HG02852 (cell line): ENCODE measurements at regions not wholly inside any gene's neighbourhood (a gene's known extent, or its start where the extent isn't known, plus 50 kb on each side); places are given as distances from the start of the nearest gene placed in this dataset.
"Not testable (repeated sequence)": the region's sequence is repeated elsewhere in the genome, so short reads cannot be mapped to it uniquely, and the experiment has no call there.

Experiments used
- ATAC-seq: cut with Tn5 transposase; IDR thresholded peaks from one replicate; pipeline ENCODE4 v1.9.1; 2021; ENCODE audit warnings: mild to moderate bottlenecking, moderate library complexity; ENCODE audit not compliant: unreplicated experiment

- ATAC-seq, result not testable (repeated sequence)
Observed at GRCh38 chr12:131469945-131470344, 240.9 kb upstream of the SFSWAP start.

GRCh38 chr12:131471271-131471905, 239.5 kb upstream of the SFSWAP start:
- no peak for ATAC-seq

- no peak for ATAC-seq
Observed at GRCh38 chr12:131471946-131472732, 238.8 kb upstream of the SFSWAP start.

GRCh38 chr12:131473261-131473660, 237.6 kb upstream of the SFSWAP start:
- no peak for ATAC-seq

GRCh38 chr12:131473741-131474709, 236.9 kb upstream of the SFSWAP start:
- no peak for ATAC-seq

- ATAC-seq, result not testable (repeated sequence)
Observed at GRCh38 chr12:131475012-131475411, 235.9 kb upstream of the SFSWAP start.

- ATAC-seq, result no peak
Observed at GRCh38 chr12:131477613-131478012, 233.3 kb upstream of the SFSWAP start.

- no peak for ATAC-seq
Observed at GRCh38 chr12:131478468-131478867, 232.4 kb upstream of the SFSWAP start.

- no peak for ATAC-seq
Observed at GRCh38 chr12:131482199-131482598, 228.7 kb upstream of the SFSWAP start.

- ATAC-seq, result no peak
Observed at GRCh38 chr12:131482686-131483085, 228.2 kb upstream of the SFSWAP start.

- no peak for ATAC-seq
Observed at GRCh38 chr12:131486451-131487230, 224.2 kb upstream of the SFSWAP start.

- ATAC-seq, result no peak
Observed at GRCh38 chr12:131487388-131488124, 223.3 kb upstream of the SFSWAP start.

- ATAC-seq, result no peak
Observed at GRCh38 chr12:131489718-131490117, 221.2 kb upstream of the SFSWAP start.

- ATAC-seq, result no peak
Observed at GRCh38 chr12:131491155-131491554, 219.7 kb upstream of the SFSWAP start.

- no peak for ATAC-seq
Observed at GRCh38 chr12:131491916-131492490, 218.9 kb upstream of the SFSWAP start.

- ATAC-seq, result no peak
Observed at GRCh38 chr12:131493068-131493826, 217.6 kb upstream of the SFSWAP start.

GRCh38 chr12:131494216-131494615, 216.7 kb upstream of the SFSWAP start:
- no peak for ATAC-seq

GRCh38 chr12:131494741-131495524, 216.0 kb upstream of the SFSWAP start:
- ATAC-seq, result no peak
